ENCODE measurements at regions not wholly inside any gene's neighbourhood (a gene's known extent, or its start where the extent isn't known, plus 50 kb on each side); places are given as distances from the start of the nearest gene placed in this dataset.
A peak's percentile ranks its signal among the peaks of the same experiment; 100 is the strongest.

DNA sequence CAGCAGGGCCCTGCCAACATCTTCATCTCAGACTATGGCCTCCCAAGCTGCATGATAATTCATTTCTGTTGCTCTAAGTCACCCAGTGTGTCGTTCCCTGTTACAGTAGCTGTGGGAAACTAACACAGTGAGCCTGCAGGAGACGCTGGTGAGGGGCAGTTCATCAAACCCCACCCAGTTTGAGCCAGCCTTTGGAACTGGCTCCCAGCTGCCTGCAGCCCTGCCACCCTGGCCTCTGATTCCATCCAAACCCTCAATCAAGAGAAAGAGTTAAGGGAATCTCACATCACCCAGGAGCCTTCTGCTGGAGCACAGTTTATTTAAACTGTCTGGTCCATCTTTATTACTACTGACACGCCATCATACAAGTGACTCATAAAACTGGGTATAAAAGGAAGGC lies 64.9 kb upstream of the ZCCHC2 start:
- Histone ChIP-seq H3K27ac (no peak overlapping the region), H3K4me1 (peaks cover 0 to 31% (median 7%) of the 10 kb centered on the region in 9 donors), H3K9me3 (no peaks in the 10 kb centered on the region), H3K4me3 (no peak overlapping the region), H3K36me3 (no peaks in the 10 kb centered on the region), H3K27me3 (no peaks in the 10 kb centered on the region)
- TF ChIP-seq, protein P1, sequence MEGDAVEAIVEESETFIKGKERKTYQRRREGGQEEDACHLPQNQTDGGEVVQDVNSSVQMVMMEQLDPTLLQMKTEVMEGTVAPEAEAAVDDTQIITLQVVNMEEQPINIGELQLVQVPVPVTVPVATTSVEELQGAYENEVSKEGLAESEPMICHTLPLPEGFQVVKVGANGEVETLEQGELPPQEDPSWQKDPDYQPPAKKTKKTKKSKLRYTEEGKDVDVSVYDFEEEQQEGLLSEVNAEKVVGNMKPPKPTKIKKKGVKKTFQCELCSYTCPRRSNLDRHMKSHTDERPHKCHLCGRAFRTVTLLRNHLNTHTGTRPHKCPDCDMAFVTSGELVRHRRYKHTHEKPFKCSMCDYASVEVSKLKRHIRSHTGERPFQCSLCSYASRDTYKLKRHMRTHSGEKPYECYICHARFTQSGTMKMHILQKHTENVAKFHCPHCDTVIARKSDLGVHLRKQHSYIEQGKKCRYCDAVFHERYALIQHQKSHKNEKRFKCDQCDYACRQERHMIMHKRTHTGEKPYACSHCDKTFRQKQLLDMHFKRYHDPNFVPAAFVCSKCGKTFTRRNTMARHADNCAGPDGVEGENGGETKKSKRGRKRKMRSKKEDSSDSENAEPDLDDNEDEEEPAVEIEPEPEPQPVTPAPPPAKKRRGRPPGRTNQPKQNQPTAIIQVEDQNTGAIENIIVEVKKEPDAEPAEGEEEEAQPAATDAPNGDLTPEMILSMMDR (IDR thresholded peaks at IDR 0.05), result no peak
- intact Hi-C loops (cut with DNase I), result loop anchor here in 1 of 10 donors (10.0 kb wide), 1 partner anchor 67 kb away; the partner anchor contains the start of gene ZCCHC2
- WGBS, 2 donors, result 75 to 76% methylated on average over 3 of the region's 3 CpGs
- ATAC-seq, result no peak
- no peak for DNase-seq

DNA sequence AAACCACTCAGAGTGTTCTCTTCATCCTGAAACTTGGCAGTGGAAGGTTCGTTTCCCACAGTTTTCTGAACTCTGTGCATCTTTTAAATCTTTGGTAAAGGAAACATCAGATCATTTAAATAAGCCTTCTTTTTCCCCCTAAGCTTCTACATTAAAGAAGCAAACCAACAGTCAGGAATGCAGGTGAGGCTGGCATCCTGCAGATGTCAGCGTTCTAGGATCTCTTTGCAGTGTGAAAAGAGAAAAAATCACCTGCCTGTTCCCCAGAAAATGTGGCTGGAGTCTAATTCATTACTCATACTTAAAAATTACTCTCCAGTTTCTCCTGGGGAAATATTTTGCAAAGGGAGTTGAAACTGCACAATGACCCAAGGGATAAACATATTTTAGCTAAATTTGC lies 64.5 kb upstream of the ZCCHC2 start:
- TF ChIP-seq, protein P1 (IDR thresholded peaks at IDR 0.05), result no peak
- Histone ChIP-seq H3K9me3 (no peaks in the 10 kb centered on the region), H3K4me1 (peaks cover 0 to 27% (median 7%) of the 10 kb centered on the region in 9 donors), H3K27ac (peak overlapping the region in 2 of 10 donors; percentile 3 to 73), H3K36me3 (no peaks in the 10 kb centered on the region), H3K27me3 (no peaks in the 10 kb centered on the region), H3K4me3 (no peak overlapping the region)
- WGBS, 2 donors, result 77 to 84% methylated on average over 2 of the region's 2 CpGs
- ATAC-seq (no peak), DNase-seq (no peak)
- intact Hi-C loops (cut with DNase I), result loop anchor here in 1 of 10 donors (10.0 kb wide), 1 partner anchor 66 kb away; the partner anchor contains the start of gene ZCCHC2

DNA sequence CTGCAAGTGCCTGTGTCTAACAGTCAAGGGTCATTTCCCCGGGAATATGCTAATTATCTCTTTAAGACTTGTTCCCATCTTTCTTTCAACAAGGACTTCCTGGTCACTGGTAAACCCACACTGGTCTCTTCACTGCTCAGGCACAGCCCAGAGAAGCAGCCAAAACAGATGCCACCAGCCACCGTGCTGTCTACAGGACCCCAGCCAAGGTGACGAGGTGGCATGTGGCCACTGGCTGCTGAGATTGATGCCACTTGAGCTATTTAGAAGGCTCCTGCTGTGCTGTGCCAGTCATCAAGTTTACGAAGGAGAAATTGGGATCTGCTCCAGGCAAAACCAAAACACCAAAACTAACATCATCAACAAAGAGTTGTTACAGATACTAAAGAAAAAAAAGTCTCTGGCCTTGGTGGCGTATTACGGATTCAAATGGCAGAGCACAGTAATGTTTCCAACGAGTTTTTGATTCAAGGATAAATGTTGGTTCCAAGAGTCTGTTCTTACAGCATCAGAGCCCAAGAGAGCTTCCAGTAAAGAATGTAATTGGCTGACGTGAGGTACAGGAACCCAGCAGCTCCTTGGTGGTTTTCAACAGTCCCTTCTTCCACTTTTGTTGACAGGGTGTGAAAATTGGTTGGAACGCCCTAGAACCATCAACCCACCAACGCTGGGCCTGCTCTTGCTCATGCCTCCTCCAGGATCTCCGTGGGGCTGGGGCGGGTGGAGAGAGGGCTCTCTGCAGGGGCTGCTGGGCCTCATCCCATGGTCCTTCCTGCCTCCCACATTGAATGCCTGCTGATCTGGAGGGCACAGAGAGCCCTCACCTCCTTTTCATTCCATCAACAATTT lies 63.7 kb upstream of the ZCCHC2 start:
- Histone ChIP-seq H3K27ac (peak overlapping the region in 2 of 10 donors; percentile 3 to 73), H3K36me3 (no peaks in the 10 kb centered on the region), H3K27me3 (no peaks in the 10 kb centered on the region), H3K4me1 (peaks cover 0 to 27% (median 7%) of the 10 kb centered on the region in 9 donors), H3K9me3 (peaks cover 0 to under 1% (median 0%) of the 10 kb centered on the region in 11 donors), H3K4me3 (no peak overlapping the region)
- ATAC-seq, result peak; percentile 56 to 96 (median 84)
- intact Hi-C loops (cut with DNase I), result loop anchor here in 1 of 10 donors (10.0 kb wide), 1 partner anchor 66 kb away; the partner anchor contains the start of gene ZCCHC2
- TF ChIP-seq, protein P1 (IDR thresholded peaks at IDR 0.05), result no peak
- WGBS, 2 donors, result 65 to 73% methylated on average over 12 of the region's 12 CpGs
- peak; percentile 39 to 64 for DNase-seq

DNA sequence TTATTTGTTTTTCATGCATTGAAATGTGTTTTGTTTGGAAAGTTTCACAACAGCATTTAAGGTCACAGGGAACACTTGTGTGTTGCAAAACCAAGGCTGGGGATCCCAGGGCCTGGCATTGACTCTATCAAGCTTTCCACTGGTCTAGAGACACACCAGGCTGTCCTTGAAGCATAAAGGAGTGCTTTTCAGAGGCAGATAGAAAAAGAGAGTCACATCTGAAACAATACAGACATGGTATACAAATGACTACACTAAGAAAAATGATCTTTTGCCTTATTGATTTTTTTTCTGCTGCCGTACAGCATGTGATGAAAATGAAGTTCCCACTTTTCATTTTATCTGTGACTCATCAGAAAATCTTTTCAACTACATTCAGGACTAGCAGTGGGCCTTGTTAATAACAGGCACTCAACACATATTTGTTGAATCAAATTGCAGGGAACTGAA lies 61.9 kb upstream of the ZCCHC2 start:
- DNase-seq (peak in 1 of 2 donors; percentile 26), ATAC-seq (peak in 3 of 8 donors; percentile 62 to 67 (median 63))
- intact Hi-C loops (cut with DNase I), result no loop called here
- TF ChIP-seq, protein P1 (IDR thresholded peaks at IDR 0.05), result no peak
- Histone ChIP-seq H3K4me1 (peaks cover 0 to 20% (median 7%) of the 10 kb centered on the region in 9 donors), H3K27ac (peak overlapping the region in 3 of 10 donors; percentile 0 to 63 (median 38)), H3K27me3 (no peaks in the 10 kb centered on the region), H3K4me3 (no peak overlapping the region), H3K9me3 (peaks cover 0 to 13% (median 0%) of the 10 kb centered on the region in 11 donors), H3K36me3 (no peaks in the 10 kb centered on the region)
- WGBS, 2 donors, result 44 to 77% methylated on average over 1 of the region's 1 CpG

All from heart right ventricle (tissue), 16 donors.